ENCODE measurements at regions not wholly inside any gene's neighbourhood (a gene's known extent, or its start where the extent isn't known, plus 50 kb on each side); places are given as distances from the start of the nearest gene placed in this dataset.

DNA sequence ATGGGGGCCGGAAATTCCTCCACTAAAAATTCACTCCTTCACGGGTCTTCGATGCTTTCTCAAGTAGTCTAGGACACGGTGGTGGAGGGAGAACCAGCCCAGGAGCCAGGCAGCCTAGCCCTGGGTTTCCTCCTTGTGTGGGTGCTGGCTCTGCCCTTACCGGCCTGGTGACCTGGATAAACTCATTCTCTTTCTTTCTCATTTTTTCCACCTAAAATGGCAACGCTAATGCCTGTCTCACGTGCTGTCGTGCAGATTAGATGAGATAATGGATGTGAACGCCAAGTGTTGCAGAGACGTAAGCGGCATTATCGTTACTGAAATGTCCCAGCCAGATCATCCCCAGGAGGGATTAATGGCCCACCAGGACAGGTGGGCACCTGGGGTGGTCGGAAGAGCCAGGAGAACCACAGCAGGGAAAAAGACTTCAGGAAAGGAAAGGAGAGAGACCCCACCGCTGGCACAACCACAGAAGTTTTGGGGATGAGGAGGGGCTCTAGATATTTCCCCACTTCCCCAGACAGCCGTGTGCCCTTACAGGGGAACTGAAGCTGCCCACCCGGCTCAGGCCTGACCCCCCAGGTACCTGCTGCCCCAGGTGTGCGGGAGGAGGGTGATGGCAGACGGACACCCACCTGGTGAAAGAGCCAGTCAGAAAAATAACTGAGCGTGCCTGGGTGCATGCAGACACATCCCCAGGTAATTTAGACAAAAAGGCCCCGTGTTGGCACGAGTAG is 100.8 kb upstream of the ASAP2 start:
- DNase-seq (ENCODE audit: low read depth in 2 of 2), result no peak

DNA sequence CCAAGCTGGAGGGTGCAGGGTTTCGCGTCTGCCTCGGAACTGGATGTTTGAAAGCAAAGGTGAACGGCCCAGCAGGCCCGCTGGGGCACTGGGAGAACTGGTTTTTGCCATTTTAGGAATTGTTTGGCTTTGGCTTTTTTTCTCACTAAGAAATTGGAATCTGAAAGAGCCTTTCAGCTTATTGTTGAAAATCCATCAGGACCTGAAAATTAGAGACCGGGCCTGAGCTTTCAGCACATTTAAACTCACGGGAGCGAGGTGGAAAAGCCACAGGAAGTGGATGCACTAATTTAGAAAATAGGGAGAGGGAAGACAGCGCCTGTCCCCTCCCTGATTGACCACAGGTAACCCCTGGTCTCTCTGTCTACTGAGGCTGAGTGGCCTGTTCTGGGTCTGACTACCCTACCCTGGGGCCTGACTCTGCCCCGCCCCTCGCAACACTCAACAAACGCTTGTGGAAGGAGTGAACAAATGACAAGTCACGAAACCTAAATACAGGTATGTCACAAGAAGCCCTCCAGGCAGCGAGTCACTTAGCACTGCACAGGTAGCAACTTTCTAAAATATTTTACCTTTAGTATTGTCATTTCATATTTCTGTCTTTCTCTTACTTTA is 100.3 kb upstream of the MBOAT2 start:
- DNase-seq (ENCODE audit: low read depth in 2 of 2), result no peak

DNA sequence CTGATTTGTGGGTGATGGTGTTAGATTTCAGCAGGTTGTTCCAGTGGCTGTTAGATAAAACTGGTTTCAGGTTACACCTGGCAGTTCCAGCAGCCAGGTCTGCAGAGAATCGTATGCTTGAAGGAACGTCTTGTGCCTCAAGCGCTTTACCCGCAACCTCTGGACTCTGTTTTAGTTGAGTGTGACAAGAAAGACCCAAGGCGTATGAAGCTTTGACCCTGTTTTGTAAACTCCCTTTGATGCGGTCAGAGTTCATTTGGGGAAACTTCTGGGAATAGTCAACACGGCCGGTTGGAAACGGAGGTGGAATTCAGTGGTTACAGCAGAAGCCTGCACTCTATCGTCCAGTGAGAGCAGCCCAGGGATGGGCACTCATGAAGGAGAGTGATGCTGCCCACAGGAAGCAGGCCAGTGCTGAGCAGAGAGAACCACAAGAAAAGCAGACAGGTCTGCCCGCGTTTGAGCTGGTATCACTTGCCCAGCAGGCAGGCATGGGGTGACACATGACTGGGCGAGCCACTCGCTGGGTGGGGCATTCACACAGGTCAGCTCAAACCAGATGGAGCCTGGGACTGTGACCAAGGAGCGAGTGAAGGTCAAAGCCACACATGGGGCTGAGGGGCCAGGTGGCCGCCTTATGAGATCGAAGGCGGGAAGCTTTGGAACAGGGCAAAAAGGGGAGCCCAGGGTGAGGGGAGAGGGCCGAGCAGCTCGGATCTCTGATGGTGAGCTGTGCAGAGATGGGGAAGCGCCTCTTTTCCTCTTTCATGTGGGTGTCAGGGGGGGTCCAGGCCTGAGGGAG is 99.6 kb upstream of the MBOAT2 start:
- no peak for DNase-seq (ENCODE audit: low read depth in 2 of 2)

DNA sequence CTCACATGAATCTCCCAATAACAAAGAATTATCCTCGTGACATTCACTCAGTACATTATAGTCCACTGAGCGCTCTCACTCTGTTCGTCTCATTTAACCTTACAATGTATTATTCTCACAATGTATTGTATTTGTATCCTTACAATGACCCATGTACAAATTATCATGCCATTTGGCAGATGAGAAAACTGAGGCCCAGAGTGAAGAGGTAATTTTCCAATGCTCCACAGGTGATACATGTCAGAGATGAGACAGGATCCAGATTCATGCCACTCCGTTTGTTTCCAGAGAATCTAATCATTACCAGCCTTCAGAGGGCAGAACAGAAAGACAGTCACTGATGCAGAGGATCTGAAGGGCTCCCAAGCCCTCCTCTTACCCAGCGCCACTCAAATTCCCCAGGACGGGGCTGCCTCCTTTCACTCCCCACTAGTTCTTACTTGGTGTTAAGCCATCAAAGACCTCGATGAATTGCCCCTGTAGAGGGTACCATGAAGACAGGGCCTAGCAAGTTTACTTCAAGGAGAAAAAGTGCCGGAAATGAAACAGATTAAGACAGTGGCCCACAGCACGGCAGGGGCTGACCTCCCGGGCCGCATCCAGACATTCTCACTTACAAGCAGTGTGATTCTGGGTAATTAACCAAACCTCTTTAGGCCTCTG is 98.4 kb upstream of the MBOAT2 start:
- no peak for DNase-seq (ENCODE audit: low read depth in 2 of 2)

DNA sequence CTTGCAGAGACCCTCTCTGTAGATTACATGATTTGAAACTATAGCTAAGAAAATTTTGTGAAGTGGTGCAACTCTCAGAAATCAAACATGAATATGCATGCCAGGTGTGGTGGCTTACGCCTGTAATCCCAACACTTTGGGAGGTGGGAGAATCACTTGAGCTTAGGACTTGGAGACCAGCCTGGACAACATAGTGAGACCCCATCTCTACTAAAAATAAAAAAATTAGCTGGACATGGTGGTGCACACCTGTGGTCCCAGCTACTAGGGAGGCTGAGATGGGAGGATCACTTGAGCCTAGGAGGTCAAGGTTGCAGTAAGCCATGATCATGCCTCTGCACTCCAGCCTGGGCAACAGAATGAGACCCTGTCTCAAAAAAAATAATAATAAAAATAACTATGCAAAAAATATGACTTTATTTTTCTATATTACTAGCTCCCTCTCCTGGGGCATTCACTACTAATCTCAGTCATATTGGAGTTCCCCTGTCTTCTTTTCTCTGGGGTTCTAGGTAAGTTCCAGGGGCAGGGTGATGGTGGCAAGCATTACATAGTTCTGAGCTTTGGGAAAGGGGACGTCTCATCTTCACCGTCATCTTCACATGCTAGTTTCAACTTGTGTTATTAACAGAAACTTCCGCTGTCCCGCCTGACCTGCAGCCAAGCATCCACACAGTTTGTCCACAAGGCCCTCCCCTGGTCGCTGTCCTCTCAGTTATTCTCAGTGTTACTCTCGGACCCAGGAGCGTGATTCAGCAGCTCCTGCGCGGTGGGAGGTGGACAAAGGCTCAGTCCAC is 96.8 kb upstream of the MBOAT2 start:
- no peak for DNase-seq (ENCODE audit: low read depth in 2 of 2)

DNA sequence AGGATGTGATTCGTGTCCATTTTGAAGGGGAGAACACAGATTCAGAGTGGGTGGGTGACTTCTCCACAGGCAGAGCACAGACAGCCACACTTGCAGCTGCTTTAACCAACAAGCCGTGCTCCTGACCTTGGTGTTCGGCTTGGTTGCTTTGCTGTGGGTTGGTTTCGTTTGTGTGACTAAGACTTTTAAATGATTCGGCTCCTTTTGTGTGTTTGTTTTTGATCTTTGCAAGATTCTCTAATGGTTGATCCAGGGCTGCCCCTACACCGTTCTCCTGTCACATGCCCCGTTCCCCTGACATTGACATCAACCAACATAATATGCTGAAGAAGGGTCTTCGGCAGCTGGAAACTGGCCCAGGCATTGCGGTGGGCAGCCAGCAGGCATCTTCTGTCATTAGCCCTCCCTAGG is 95.9 kb upstream of the MBOAT2 start:
- DNase-seq (ENCODE audit: low read depth in 2 of 2), result peak; percentile 18 to 28

DNA sequence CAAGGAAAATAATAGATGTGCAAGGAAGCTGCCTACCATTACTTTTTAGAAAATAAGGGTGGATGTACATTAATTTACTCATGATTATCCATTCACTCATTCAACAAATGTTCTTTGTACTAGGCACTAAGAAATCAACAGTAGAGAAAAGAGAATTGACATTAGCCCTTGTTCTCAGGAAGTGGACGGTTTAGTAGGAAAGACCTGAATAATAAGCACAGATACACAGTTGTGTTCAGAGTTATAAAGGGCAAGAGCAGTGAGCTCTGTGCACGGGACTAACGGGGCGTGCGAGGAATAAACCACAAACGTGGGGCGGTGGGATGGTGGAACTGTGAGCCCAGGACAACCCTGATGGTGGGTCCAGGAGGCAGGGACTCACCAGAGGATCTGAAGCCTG is 94.4 kb upstream of the MBOAT2 start:
- DNase-seq (ENCODE audit: low read depth in 2 of 2), result no peak

DNA sequence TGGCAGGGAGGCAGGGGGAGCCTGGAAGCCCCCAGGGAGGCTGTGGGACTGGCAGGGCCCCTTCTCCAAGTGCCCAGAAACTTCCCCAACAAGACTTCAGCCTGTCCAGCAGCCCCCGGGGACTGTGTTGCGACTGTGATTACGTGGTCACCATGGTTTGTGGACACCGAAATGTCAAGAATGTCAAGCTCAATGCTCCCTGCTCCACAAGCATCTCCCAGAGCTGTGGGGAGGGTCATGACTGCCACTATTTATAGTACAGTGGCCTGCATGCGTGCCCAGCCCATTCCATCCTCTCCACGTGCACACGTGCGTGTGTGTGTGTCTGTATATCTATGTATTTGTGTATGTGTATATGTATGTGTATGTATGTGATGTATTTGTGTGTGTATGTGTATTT is 93.8 kb upstream of the MBOAT2 start:
- DNase-seq (ENCODE audit: low read depth in 2 of 2), result no peak

DNA sequence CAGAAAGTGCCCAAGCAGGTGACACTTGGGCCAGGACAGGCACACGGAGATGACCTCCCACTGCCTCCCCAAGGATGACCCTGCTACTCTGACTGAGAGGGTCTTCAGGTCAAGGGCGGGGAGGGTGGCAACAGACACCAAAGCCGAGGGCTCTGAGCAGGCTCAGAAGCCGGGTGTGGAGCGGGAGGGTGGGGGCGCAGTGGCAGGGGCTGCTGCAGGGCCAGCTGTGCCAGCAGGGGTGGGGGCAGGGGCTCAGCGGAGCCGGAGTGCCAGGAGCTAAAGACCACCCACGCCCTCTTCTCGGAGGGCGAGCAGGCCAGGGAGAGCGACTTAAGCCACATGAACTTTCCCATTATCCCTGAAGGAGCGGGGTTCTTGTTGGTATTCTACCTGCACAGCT is 93.3 kb upstream of the MBOAT2 start:
- no peak for DNase-seq (ENCODE audit: low read depth in 2 of 2)

DNA sequence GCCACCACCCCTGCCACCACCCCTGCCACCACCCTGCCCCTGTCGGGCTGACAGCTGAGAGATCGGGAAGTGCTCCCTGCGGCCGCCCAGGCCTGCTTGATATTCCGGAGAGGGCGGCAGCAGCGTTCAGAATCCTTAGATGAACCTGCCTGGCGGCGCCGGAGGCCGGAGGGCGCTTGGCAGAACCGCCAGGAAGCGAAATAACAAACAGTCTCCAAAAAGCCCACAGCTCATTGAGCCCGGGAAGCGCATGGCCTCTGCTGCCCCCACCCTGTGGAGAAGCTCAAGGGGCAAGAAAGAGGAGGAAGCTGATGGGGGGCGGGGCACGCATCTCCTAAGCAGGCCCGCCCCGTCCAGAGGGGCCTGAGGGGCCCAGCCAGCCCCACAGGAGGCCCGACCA is 92.2 kb upstream of the MBOAT2 start:
- DNase-seq (ENCODE audit: low read depth in 2 of 2), result no peak

DNA sequence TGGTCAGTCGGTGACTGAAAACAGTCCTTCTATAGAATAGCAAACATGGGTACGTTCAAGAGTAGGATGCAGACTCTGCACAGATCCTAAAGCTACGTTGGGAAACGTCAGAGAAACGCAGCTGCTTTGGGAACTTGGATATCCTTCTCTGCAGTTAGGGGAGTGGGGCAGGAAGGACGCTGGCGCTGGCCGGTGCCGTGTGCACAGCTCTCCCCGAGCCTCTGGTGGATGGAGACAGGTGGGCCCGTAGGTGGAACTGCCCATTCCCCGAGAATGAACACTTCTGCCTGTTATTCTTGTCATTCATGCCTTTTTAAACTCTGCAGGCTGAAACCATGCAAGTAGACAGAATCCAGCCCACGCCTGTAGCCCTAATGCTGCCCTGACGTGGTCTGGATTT is 91.7 kb upstream of the MBOAT2 start:
- no peak for DNase-seq (ENCODE audit: low read depth in 2 of 2)

DNA sequence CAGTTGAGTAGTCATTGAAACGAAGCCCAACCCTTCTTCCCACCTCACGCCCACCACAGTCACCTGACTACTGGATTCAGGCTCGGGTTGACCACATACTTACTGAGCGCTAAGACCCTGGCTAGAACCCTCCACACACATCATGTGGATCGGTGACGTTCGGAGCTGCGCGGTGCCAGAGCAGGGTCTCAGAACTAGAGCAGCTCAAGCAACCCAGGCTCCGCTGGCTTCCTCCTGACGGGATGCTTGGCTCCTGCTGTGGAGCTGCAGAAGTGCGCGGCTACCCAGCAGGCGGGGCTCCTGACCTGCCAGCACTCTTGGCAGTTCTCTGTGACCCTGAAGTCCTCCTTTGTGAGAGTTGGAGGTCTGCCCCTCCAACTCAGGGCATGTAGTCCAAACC is 90.6 kb upstream of the MBOAT2 start:
- DNase-seq (ENCODE audit: low read depth in 2 of 2), result no peak

DNA sequence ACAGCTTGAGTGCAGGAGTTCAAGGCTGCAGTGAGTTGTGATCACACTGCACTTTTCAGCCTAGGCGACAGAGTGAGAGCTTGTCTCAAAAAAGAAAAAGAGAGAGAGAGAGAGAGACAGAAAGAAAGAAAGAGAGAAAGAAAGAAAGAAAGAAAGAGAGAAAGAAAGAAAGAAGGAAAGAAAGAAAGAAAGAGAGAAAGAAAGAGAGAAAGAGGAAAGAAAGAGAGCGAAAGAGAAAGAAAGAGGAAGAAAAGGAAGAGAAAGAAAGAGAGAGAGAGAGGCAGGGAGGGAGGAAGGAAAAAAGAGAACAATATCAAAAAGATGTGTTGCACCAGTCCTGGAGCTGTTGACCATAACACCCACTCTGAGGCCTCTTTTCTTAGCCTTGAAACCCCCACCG is 89.8 kb upstream of the MBOAT2 start:
- no peak for DNase-seq (ENCODE audit: low read depth in 2 of 2)

DNA sequence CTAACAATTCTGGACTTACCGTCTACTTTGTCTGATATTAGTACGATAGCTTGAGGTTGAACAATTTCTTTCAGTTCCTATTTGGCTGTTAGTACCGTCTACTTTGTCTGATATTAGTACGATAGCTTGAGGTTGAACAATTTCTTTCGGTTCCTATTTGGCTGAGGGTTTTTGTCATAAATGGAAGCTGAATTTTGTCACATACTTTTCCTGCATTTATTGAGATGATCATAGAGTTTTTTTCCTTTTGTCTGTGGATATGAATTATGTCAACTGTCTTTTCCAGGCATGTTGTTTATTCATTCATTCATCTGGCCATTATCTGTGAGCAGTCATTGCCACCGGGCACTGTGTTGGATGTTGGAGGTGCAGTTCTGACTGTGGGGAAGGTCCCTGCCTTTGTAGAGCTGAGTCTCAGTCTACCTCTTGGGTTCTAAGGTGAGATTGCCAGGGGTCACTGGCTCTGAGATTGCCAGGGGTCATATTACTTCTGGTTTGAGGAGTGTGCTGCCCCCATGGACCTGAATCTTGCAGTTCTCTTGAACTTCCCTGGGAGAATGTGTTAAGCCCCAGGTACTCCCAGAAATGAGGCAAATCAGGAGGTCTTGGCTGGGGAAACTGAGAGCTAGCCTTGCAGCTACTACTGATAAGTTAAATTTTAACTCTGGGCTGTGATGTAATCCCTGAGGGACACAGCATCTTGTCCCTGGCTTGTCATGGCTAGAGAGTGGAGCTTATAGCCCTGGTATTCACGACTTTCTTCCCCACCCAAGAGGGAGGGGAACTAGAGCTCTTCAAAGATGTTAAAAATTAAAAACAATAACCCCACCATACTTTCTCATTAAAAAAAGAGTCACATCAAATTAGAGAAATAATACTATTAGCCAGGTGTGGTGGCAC is 89.1 kb upstream of the MBOAT2 start:
- DNase-seq (ENCODE audit: low read depth in 2 of 2), result no peak

DNA sequence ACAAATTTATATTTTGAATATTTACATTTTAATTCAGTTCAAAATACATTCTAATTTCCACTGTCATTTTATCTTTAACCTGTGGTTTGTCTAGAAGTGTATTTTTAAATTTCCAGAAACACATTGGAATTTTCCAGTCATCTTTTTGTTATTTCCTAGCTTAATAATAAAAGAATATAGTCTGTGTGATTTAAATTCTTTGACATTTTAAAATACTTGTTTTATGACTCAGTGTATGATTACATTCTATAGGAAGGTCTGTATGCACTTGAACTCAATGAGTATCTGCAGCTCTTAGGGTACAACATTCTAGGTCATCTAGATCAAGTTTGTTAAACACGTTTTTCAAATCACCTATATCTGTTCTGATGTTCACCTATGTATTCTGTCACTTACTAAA is 88.3 kb upstream of the MBOAT2 start:
- DNase-seq (ENCODE audit: low read depth in 2 of 2), result no peak

DNA sequence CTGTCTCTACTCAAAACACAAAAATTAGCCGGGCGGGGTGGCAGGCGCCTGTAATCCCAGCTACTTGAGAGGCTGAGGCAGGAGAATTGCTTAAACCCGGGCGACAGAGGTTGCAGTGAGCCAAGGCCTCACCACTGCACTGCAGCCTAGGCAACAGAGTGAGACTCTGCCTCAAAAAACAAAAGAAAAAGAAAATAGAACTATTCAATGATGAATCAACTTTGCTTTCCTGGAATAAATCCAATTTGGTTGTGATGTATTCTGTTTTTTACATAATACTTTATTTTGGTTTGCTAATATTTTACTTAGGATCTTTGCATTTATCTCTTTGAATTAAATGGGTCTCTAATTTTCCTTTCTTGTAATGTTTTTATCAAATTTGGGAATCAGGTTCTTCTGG is 86.3 kb upstream of the MBOAT2 start:
- no peak for DNase-seq (ENCODE audit: low read depth in 2 of 2)

DNA sequence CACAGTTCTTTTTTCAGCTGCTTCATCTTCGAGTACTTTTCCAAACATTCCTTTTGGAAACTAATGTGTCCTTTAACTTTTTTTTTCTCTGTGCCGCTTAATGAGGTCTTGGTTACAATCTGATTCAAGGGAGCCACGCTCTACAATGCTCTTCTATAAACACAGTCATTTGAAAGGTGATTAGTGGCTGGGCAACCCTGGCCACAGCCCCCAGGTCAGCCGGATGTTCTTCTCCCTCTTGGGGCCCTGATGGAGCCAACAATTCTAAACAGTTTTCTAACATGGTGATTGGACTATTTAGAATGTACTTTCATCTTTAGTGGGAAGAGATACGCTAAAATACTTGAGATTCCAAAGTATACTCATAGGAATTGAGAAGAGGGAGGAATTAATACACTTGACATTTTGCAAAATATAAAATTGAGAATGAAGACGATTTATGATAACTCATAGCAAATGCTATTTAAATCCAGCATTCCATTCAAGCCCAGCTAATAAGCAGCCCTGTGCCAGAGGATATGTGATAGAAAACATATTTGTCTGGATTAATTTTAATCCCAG is 83.7 kb upstream of the MBOAT2 start:
- no peak for DNase-seq (ENCODE audit: low read depth in 2 of 2)

DNA sequence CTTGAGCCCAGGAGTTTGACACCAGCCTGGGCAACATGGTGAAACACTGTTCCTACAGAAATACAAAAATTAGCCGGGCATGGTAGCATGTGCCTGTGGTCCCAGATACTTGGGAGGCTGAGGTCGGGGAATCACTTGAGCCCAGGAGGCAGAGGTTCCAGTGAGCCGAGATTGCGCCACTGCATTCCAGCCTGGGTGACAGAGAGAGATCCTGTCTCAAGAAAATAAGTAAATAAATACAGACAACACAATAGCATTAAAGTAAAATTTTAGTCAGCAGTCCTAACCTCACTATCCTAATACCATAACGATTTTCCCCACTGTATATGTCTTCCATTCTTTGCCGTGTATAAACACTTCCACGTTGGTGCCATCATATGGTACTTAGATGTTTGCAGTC is 83.0 kb upstream of the MBOAT2 start:
- DNase-seq (ENCODE audit: low read depth in 2 of 2), result no peak

DNA sequence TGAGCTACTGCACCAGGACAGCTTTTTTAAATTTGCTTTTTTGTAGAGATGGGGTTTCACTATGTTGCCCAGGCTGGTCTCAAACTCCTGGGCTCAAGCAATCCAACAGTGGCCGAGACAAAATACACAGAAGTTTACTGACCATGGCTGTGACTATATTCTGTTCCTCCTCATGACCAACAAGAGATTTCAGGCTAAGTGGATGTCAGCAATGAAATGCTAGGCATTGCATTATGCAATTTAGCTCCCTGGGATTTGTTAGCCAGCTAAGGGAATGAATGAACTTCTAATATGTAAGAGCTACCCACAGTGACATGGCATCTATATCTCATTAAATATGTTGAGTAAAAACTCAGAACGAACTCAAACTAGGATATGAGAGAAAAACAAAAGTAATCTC is 81.9 kb upstream of the MBOAT2 start:
- DNase-seq (ENCODE audit: low read depth in 2 of 2), result no peak

DNA sequence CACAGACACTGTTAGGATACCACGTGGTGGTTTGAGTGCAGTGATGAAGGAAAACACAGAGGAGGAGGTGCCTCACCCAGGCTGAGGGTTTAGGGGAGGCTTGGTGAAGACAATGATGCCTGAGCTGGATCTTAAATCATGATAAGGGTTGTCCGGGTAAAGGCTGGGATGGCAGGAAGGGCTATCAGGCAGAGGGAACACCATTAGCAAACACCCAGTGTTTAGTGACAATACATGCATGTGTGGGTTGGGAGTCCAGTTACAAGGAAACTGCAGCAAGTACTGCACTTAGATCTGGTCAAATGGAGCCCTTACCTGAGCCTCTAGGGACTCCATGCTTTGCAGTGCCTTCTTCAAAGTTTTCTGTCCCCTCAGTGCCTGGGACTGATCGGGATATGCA is 79.8 kb upstream of the MBOAT2 start:
- no peak for DNase-seq (ENCODE audit: low read depth in 2 of 2)

All from stimulated activated CD4-positive, alpha-beta T cell treated with anti-CD3 and anti-CD28 coated beads, Interleukin-15, amount 100 ng/mL, for 48 hours (primary cell).